Activated naive CD4-positive, alpha-beta T cell treated with anti-CD3 and anti-CD28 coated beads, Interleukin-2, amount 50 U/mL, for 24 hours (primary cell): ENCODE measurements at regions not wholly inside any gene's neighbourhood (a gene's known extent, or its start where the extent isn't known, plus 50 kb on each side); places are given as distances from the start of the nearest gene placed in this dataset.
"Not testable (repeated sequence)": the region's sequence is repeated elsewhere in the genome, so short reads cannot be mapped to it uniquely, and the experiment has no call there.

Experiments
- H3K27ac Mint-ChIP-seq: one replicate; pipeline ENCODE4 v1.8.0; 2021; ENCODE audit warnings: mild to moderate bottlenecking, mixed read lengths
- H3K27me3 Mint-ChIP-seq: one replicate; pipeline ENCODE4 v1.8.0; 2021; ENCODE audit warnings: mixed read lengths
- H3K36me3 Mint-ChIP-seq: one replicate; pipeline ENCODE4 v1.8.0; 2021; ENCODE audit warnings: mixed read lengths
- H3K4me1 Mint-ChIP-seq: one replicate; pipeline ENCODE4 v1.8.0; 2021; ENCODE audit warnings: mixed read lengths
- H3K4me3 Mint-ChIP-seq: one replicate; pipeline ENCODE4 v1.8.0; 2021; ENCODE audit warnings: mild to moderate bottlenecking, mixed read lengths
- H3K9me3 Mint-ChIP-seq: one replicate; pipeline ENCODE4 v1.8.0; 2021; ENCODE audit warnings: mixed read lengths

DNA sequence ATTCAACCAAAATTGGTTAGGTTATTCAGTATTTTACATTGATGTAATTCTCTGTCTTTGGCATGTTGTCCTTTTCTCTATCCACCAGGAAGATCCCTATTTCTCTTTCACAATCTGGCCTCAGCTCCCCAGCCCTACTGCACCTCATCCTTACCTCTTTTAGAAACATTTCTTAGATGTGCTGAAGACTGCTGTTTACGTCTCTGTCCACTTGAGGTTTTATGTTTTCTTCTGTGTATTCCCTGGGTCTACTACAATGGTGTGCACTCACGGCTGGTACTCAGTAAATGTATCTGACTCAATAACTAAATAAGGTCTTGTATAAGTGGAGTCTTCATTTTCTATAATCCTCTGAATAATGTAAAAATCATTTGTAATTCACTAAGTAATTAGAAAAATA is 822.7 kb downstream of the DTWD2 start:
- Mint-ChIP-seq H3K4me1 (no peaks in the 10 kb centered on the region), H3K9me3 (peaks cover 5% of the 10 kb centered on the region), H3K36me3 (no peaks in the 10 kb centered on the region), H3K4me3 (no peak overlapping the region), H3K27ac (no peak overlapping the region), H3K27me3 (no peaks in the 10 kb centered on the region)

DNA sequence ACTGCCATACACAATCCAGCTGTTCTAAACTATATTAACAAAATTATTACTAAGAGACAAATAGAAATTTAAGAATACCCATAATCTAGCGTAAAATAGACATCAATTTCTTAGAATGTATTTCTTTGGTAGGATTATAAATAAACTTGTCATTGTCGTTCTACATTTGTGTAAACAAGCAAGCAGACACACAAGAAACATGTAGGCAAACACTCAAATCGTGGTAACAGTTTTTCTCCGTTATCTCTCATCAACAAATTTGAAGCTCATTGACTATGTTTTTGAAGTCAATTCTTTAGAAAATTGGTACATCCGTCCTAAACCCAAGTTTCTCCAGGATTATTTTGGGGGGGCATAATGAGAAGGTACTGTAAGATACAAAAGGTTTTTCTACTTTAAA is 832.2 kb downstream of the DTWD2 start:
- peaks cover 7% of the 10 kb centered on the region for H3K9me3 Mint-ChIP-seq

DNA sequence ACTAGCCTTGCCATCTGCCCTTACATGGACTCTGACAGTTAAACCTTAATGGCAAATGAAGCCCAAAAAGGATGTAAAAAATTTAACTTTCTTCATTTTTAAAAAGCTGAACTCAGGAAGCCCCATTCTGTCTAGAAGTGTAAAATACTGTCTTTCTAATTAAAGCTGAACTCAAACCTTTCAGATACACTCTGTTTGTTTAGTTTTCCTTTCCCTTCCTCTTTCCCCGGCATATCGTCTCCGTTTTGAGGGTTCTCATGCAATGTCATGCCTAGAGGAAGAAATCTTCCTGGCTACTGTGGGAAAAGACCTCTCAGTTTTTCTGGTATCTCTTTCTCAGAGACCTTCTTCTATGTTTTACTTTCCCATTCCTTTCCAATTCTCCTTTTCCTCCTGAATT is 841.5 kb downstream of the DTWD2 start:
- H3K9me3 Mint-ChIP-seq, result peaks cover 6% of the 10 kb centered on the region
- no peak overlapping the region for H3K27ac Mint-ChIP-seq
- no peaks in the 10 kb centered on the region for H3K4me1 Mint-ChIP-seq
- no peaks in the 10 kb centered on the region for H3K27me3 Mint-ChIP-seq
- no peaks in the 10 kb centered on the region for H3K36me3 Mint-ChIP-seq
- no peak overlapping the region for H3K4me3 Mint-ChIP-seq

More for the DNA sequence above, 832.2 kb downstream of the DTWD2 start:
- Mint-ChIP-seq H3K4me3 (no peak overlapping the region), H3K36me3 (no peaks in the 10 kb centered on the region), H3K27ac (no peak overlapping the region), H3K4me1 (no peaks in the 10 kb centered on the region), H3K27me3 (no peaks in the 10 kb centered on the region)

DNA sequence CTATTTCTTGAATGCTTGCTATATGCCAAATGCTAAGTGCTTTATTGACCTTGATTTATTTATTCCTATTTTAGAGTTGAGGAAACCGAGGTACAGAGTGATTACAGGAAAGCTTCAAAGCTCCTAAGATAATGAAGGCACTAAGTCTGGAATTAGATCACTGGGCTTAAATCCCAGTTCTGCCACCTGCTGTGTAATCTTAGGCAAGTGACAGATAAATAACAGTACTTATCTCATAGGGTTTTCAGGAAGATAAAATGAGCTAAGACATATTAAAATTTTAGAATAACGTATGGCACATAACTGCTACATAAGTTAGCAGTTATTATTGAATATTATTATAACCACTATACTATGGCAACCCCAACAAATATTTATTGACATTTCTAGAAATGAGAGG is 843.8 kb downstream of the DTWD2 start:
- Mint-ChIP-seq H3K27ac (no peak overlapping the region), H3K27me3 (no peaks in the 10 kb centered on the region), H3K36me3 (no peaks in the 10 kb centered on the region), H3K4me1 (no peaks in the 10 kb centered on the region), H3K9me3 (no peaks in the 10 kb centered on the region), H3K4me3 (no peak overlapping the region)

DNA sequence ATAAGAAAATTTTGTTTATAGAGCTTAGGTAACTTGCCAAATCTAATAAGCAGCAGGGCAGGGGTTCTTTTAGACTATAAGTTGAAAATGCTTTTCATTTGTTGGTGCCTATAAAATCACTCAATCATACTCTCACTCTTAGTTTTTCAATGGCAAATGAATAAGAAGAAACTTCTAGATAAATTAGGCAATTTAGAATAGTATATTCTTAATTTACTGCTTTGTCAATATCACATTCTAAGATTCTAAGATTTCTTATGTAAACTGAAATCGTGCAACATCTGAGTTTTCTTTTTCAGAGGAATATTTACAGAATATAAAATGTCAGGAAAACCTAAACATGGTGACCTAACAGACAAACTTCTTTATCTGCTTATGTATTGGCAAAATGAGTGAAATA is 849.0 kb downstream of the DTWD2 start:
- Mint-ChIP-seq H3K36me3 (no peaks in the 10 kb centered on the region), H3K27me3 (no peaks in the 10 kb centered on the region), H3K4me1 (no peaks in the 10 kb centered on the region), H3K27ac (no peak overlapping the region), H3K4me3 (no peak overlapping the region), H3K9me3 (no peaks in the 10 kb centered on the region)

DNA sequence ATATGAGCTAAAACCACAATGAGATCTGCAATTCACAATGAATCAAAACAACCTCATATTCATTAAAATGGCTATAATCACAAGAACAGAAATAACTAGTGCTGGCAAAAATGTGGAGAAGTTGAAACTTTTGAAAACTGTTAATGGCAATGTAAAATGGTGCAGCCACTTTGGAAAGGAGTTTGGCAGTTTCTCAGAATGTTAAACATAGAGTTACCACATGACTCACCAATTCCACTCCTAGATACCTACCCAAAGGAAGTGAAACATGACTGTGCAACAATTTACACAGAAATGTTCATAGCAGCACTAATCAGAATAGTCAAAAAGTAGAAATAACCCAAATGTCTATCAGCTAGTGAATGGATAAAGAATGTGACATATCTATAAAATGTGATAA is 862.2 kb downstream of the DTWD2 start:
- H3K27me3 Mint-ChIP-seq, result no peaks in the 10 kb centered on the region

DNA sequence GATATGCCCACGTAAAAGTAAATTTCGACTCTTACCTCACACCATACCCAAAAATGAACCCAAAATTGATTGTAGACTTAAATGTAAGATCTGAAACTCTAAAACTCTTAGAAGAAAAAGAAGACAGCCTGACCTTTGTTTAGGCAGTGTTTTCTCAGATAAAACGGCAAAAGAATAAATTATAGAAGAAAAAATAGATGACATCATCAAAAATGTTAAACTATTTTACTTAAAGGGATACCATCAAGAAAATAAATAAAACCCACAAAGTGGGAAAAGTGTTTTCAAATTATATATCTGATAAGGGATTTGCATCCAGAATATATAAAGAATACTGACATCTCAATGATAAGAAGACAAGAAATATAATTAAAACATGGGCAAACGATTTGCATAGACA is 862.7 kb downstream of the DTWD2 start:
- Mint-ChIP-seq H3K36me3 (no peaks in the 10 kb centered on the region), H3K9me3 (peaks cover 14% of the 10 kb centered on the region), H3K27ac (no peak overlapping the region), H3K4me3 (no peak overlapping the region), H3K4me1 (no peaks in the 10 kb centered on the region), H3K27me3 (no peaks in the 10 kb centered on the region)

More for the DNA sequence above, 862.2 kb downstream of the DTWD2 start:
- H3K9me3 Mint-ChIP-seq, result peaks cover 14% of the 10 kb centered on the region
- no peak overlapping the region for H3K4me3 Mint-ChIP-seq
- H3K4me1 Mint-ChIP-seq, result no peaks in the 10 kb centered on the region
- H3K36me3 Mint-ChIP-seq, result no peaks in the 10 kb centered on the region
- no peak overlapping the region for H3K27ac Mint-ChIP-seq

DNA sequence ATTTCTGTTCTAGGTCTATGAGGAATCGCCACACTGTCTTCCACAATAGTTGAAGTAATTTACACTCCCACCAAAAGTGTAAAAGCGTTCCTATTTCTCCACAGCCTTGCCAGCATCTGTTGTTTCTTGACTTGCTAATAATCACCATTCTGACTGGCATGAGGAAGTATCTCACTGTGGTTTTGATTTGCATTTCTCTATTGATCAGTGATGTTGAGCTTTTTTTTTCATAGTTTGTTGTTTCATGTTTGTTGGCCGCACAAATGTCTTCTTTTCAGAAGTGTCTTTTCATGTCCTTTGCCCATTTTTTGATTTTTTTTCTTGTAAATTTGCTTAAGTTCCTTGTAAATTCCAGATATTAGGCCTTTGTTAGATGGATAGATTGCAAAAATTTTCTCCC is 867.1 kb downstream of the DTWD2 start:
- Mint-ChIP-seq H3K4me1 (no peaks in the 10 kb centered on the region), H3K4me3 (no peak overlapping the region), H3K36me3 (no peaks in the 10 kb centered on the region), H3K9me3 (peaks cover 9% of the 10 kb centered on the region), H3K27ac (no peak overlapping the region), H3K27me3 (no peaks in the 10 kb centered on the region)

DNA sequence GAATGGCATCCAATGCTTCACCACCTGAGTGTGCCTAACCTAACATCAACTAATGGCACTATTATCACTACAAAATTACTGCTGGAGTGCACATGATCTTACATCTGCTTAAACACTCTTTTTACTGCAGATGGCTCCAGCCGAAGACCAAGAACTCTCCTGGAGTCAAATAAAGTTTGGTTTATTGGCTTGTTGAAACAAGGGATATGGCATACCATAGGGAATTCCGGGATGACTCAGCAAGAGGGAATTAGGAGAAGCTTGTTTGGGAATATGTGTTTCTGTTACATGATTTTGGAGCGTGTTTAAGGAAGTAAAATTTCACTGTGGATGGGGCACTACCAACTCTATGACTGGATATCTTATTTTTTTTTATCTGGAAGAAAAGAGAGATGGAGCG is 872.6 kb downstream of the DTWD2 start:
- Mint-ChIP-seq H3K4me3 (no peak overlapping the region), H3K27ac (no peak overlapping the region), H3K27me3 (no peaks in the 10 kb centered on the region), H3K36me3 (no peaks in the 10 kb centered on the region), H3K9me3 (no peaks in the 10 kb centered on the region), H3K4me1 (no peaks in the 10 kb centered on the region)

DNA sequence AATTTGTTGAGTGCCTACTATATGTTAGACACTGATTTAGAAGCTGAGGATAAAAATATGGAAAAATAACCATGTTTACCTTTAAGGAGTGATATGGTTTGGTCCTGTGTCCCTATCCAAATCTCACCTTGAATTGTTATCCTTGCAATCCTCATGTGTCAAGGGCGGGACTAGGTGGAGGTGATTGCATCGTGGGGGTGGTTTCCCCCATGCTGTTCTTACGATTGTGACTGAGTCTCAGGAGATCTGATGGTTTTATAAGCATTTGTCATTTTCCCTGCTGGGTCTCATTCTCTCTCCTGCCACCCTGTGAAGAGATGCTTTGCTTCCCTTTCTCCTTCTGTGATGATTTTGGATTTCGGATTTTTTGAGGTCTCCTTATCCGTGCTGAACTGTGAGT is 876.4 kb downstream of the DTWD2 start:
- no peak overlapping the region for H3K27ac Mint-ChIP-seq
- H3K4me3 Mint-ChIP-seq, result no peak overlapping the region
- no peaks in the 10 kb centered on the region for H3K9me3 Mint-ChIP-seq
- no peaks in the 10 kb centered on the region for H3K4me1 Mint-ChIP-seq
- no peaks in the 10 kb centered on the region for H3K27me3 Mint-ChIP-seq
- no peaks in the 10 kb centered on the region for H3K36me3 Mint-ChIP-seq

DNA sequence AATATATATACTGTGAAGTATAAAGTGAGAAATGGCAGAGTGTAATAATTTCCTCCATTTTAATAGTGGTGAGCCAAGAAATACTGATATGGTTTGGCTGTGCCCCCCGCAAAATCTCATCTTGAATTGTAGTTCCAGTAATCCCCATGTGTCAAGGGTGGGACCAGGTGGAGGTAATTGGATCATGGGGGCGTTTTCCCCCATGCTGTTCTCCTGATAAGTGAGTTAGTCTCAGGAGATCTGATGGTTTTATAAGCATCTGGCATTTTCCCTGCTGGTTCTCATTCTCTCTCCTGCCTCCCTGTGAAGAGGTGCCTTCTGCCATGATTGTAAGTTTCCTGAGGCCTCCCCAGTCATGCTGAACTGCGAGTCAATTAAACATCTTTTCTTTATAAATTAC is 881.1 kb downstream of the DTWD2 start:
- H3K27ac Mint-ChIP-seq, H3K27me3 Mint-ChIP-seq, H3K4me1 Mint-ChIP-seq, H3K36me3 Mint-ChIP-seq, H3K4me3 Mint-ChIP-seq: not testable (repeated sequence)
- peaks cover 11% of the 10 kb centered on the region for H3K9me3 Mint-ChIP-seq

DNA sequence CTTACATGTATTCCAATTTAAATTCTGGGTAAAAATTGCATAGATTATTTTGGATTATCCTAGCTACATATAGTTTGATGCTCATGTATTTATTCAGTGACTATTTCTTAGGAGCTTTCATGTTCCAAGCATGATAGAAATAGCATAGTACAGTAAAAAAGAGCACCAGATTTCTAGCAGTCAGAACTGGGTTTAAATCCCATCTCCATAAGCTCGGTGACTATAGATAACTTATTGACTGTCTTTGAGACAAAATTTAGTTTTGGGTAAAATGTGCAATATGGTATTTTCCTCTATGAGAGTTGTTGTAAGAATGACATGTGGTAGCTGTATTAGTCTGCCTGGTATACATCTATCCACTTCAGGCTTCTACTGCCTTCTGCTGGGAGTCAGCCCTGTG is 889.6 kb downstream of the DTWD2 start:
- H3K27ac Mint-ChIP-seq, result no peak overlapping the region
- H3K27me3 Mint-ChIP-seq, result no peaks in the 10 kb centered on the region
- no peak overlapping the region for H3K4me3 Mint-ChIP-seq
- no peaks in the 10 kb centered on the region for H3K36me3 Mint-ChIP-seq
- H3K9me3 Mint-ChIP-seq, result no peaks in the 10 kb centered on the region
- no peaks in the 10 kb centered on the region for H3K4me1 Mint-ChIP-seq

DNA sequence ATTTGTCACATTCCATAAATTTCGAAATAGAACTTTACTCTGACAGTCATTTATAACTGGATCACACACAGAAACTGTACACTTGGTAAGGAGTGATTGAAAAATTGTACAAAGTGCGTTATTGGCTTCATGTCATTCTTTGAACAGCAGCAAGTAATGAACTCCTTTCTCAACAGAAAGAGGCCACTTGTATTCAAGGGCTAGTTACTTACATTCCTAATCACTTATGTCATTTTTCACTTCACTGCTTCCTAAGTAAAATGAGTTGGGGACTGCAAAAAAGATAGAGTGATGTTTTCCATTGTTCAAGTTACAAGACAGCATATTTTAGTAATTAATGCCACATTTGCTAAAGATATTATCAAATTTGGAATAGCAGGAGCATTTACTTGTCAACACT is 893.2 kb downstream of the DTWD2 start:
- Mint-ChIP-seq H3K27me3 (no peaks in the 10 kb centered on the region), H3K27ac (no peak overlapping the region), H3K36me3 (no peaks in the 10 kb centered on the region), H3K4me1 (no peaks in the 10 kb centered on the region), H3K4me3 (no peak overlapping the region), H3K9me3 (peaks cover 9% of the 10 kb centered on the region)

DNA sequence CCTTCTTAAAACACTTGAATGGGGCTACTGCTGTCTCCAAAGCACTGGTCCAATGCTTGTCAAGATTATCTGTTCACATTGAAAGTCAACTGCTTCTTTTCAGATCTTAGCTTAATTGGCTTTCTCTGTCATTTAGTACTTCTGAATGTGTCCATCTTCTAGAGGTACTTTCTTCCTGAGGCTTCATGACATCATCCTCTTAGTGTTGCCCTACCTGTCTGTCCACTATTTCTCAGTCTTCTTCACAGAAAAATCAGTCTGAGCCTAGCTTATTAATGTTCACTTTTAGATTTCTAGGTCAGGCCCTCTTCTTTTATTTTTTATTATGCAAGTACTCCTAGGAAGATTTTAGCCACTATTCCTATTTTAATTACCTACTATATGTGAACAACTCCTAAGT is 899.9 kb downstream of the DTWD2 start:
- H3K9me3 Mint-ChIP-seq, result peaks cover 17% of the 10 kb centered on the region
- no peak overlapping the region for H3K27ac Mint-ChIP-seq

DNA sequence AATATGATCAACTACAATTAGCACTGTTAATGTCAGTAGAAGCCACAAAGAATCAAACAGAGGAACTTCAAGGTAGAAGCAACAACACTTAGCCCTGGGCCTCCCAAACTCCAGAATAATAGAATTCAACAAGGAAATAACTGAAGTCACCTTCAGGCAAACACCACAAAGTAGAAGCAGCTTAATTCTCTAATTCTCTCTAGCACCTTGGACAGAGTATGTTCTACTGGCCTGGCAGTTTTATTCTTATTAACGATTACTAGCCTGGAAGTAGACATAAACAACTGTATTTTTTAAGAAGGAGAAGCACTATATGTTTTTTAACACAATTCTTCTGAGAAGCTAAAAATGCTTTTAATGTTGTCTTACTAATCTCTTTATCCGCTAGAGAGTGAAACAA is 911.9 kb downstream of the DTWD2 start:
- no peaks in the 10 kb centered on the region for H3K27me3 Mint-ChIP-seq
- H3K4me3 Mint-ChIP-seq, result no peak overlapping the region
- no peaks in the 10 kb centered on the region for H3K36me3 Mint-ChIP-seq

More for the DNA sequence above, 899.9 kb downstream of the DTWD2 start:
- no peaks in the 10 kb centered on the region for H3K4me1 Mint-ChIP-seq
- no peaks in the 10 kb centered on the region for H3K36me3 Mint-ChIP-seq
- no peak overlapping the region for H3K4me3 Mint-ChIP-seq
- H3K27me3 Mint-ChIP-seq, result no peaks in the 10 kb centered on the region

DNA sequence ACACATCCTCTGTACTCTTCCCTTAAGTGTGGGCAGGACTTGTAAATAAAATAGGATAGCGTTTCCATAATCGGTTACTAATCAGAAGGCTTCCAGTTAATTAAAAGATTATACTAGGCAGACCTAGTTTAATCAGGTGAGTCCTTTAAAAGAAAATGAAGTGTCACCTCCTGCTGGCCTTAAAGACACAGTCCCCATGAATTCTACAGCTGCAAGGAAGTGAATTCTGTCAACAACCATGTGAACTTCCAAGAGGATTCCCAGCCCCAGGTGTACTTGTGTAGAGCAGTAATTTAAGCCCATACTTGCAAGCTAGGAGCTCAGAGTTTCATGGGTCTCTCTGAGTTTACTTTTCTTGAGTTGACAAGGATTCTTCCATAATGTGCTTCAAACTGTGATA is 918.3 kb downstream of the DTWD2 start:
- Mint-ChIP-seq H3K9me3 (peaks cover 4% of the 10 kb centered on the region), H3K27me3 (no peaks in the 10 kb centered on the region), H3K36me3 (no peaks in the 10 kb centered on the region), H3K4me3 (no peak overlapping the region), H3K27ac (no peak overlapping the region), H3K4me1 (no peaks in the 10 kb centered on the region)

More for the DNA sequence above, 911.9 kb downstream of the DTWD2 start:
- Mint-ChIP-seq H3K4me1 (no peaks in the 10 kb centered on the region), H3K27ac (no peak overlapping the region), H3K9me3 (no peaks in the 10 kb centered on the region)

DNA sequence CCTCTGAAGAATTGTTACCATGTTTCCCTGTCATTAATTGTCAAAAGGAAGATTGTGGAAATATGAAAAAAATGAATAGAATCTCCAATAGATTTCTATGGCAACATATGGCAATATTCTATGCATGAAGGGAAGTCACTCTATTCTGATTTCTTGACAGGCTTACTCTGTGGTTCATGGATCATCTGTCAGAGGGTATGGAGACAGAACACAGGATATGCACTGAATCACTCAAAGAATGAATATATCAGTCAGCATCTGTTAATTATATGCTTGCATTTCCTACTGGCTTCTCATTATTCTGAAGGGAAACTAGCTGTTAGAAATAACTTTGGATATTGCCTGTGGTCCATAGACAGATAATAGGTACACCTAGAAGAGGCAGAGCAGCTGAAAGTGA is 918.9 kb downstream of the DTWD2 start:
- H3K36me3 Mint-ChIP-seq, result no peaks in the 10 kb centered on the region
- H3K27ac Mint-ChIP-seq, result no peak overlapping the region
- H3K4me1 Mint-ChIP-seq, result no peaks in the 10 kb centered on the region
- H3K4me3 Mint-ChIP-seq, result no peak overlapping the region
- H3K9me3 Mint-ChIP-seq, result peaks cover 4% of the 10 kb centered on the region
- H3K27me3 Mint-ChIP-seq, result no peaks in the 10 kb centered on the region
